PC-9 (cell line): ENCODE measurements at regions not wholly inside any gene's neighbourhood (a gene's known extent, or its start where the extent isn't known, plus 50 kb on each side); places are given as distances from the start of the nearest gene placed in this dataset.

Experiments used
- BruUV-seq: library from RNA; stranded (reverse); fragments of 400-500 nt; replicated peaks from 2 replicates; lab custom pipeline; 2021; lab: Mats Ljungman, UMichigan
- CTCF ChIA-PET: fragments of 300-600 bp; sonication (Branson Sonifier 250); formaldehyde crosslinking; loops from one replicate; lab custom pipeline; 2022; ENCODE audit warnings: antibody characterized with exemption; lab: Charles Lee
- POLR2A ChIA-PET: fragments of 300-600 bp; sonication (Branson Sonifier 250); formaldehyde crosslinking; loops from one replicate; lab custom pipeline; 2022; ENCODE audit warnings: antibody characterized with exemption; ENCODE audit not compliant: unreplicated experiment; lab: Charles Lee
- DNase-seq, 2 experiments: peaks; one replicate each; pipeline versions ENCODE4 v3.0.0 to v3.0.0-alpha.2; 2015 to 2022; ENCODE audit warnings: mixed read lengths in 1 of 2
- H2AFZ ChIP-seq: fragments of 200-600 bp; sonication (generic); 2 replicates; pipeline ENCODE4 v1.8.1; 2017; ENCODE audit warnings: antibody characterized with exemption
- H3F3A ChIP-seq: fragments of 200-600 bp; sonication (generic); 2 replicates; pipeline ENCODE4 v1.8.1; 2017; ENCODE audit warnings: antibody characterized with exemption, mild to moderate bottlenecking, low read depth; ENCODE audit not compliant: insufficient read depth
- H3K27ac ChIP-seq: fragments of 200-600 bp; sonication (generic); 2 replicates; pipeline ENCODE4 v1.6.1; 2016; ENCODE audit warnings: mixed run types
- H3K27me3 ChIP-seq: fragments of 200-600 bp; sonication (generic); 2 replicates; pipeline ENCODE4 v1.6.1; 2016; ENCODE audit warnings: low read depth, mixed run types; ENCODE audit not compliant: insufficient read depth
- H3K36me3 ChIP-seq: fragments of 200-600 bp; sonication (generic); 2 replicates; pipeline ENCODE4 v1.6.1; 2016; ENCODE audit warnings: low read depth, mixed run types
- H3K4me1 ChIP-seq: fragments of 200-600 bp; sonication (generic); replicated peaks from 2 replicates; pipeline ENCODE4 v1.6.1; 2016; ENCODE audit warnings: mixed run types; ENCODE audit not compliant: insufficient read depth
- H3K4me2 ChIP-seq: fragments of 200-600 bp; sonication (generic); 2 replicates; pipeline ENCODE4 v1.6.1; 2017; ENCODE audit warnings: mixed run types
- H3K4me3 ChIP-seq: fragments of 200-600 bp; sonication (generic); 2 replicates; pipeline ENCODE4 v1.6.1; 2016; ENCODE audit warnings: mixed run types
- H3K79me2 ChIP-seq: fragments of 200-600 bp; sonication (generic); 2 replicates; pipeline ENCODE4 v1.6.1; 2017; ENCODE audit warnings: low read depth, mixed run types
- H3K9me2 ChIP-seq: fragments of 200-600 bp; sonication (generic); 2 replicates; pipeline ENCODE4 v1.8.1; 2017; ENCODE audit warnings: mild to moderate bottlenecking; ENCODE audit not compliant: insufficient read depth
- H3K9me3 ChIP-seq: fragments of 200-600 bp; sonication (generic); 2 replicates; pipeline ENCODE4 v1.8.1; 2016; ENCODE audit warnings: low read depth; ENCODE audit not compliant: insufficient read depth
- H4K20me1 ChIP-seq: fragments of 200-600 bp; sonication (generic); 2 replicates; pipeline ENCODE4 v1.8.1; 2017; ENCODE audit not compliant: insufficient read depth
- CTCF ChIP-seq: fragments of 200-600 bp; sonication (generic); conservative IDR thresholded peaks from 2 replicates; pipeline ENCODE4 v1.6.1; 2017; ENCODE audit warnings: mixed run types, antibody characterized with exemption, mild to moderate bottlenecking, moderate library complexity
- EZH2 ChIP-seq: fragments of 200-600 bp; sonication (generic); IDR thresholded peaks from 2 replicates; pipeline ENCODE4 v1.8.0; 2017; ENCODE audit warnings: antibody characterized with exemption, low read depth
- intact Hi-C: fragments of 100-400 bp; cut with micrococcal nuclease; formaldehyde crosslinking; loops from one replicate; pipeline ENCODE4 v1.10.0; 2022; ENCODE audit not compliant: unreplicated experiment

- Histone ChIP-seq H3K9me3 (no peaks in the 10 kb centered on the region; the same call in 1 of the 2 replicates), H3K4me1 (peaks cover 12% of the 10 kb centered on the region), H3K4me2 (no peak overlapping the region), H4K20me1 (no peaks in the 10 kb centered on the region), H3K79me2 (no peaks in the 10 kb centered on the region), H3K27me3 (no peaks in the 10 kb centered on the region), H3K4me3 (no peak overlapping the region), H3K36me3 (no peaks in the 10 kb centered on the region), H2AFZ (no peak overlapping the region), H3K27ac (no peak overlapping the region), H3F3A (no peaks in the 10 kb centered on the region; the same call in 1 of the 2 replicates), H3K9me2 (no peaks in the 10 kb centered on the region)
- intact Hi-C loops: loop anchor here (1.0 kb wide), 4 partner anchors 84 to 883 kb away; no protein-coding TSS in a partner anchor
- POLR2A ChIA-PET: no interaction called here
- CTCF ChIA-PET: interaction anchor here (0.6 to 0.7 kb wide), 3 partner anchors 132 to 521 kb away, joined by 3 read pairs; partner anchors contain the start of gene TRPC7
- peak; percentile 94 for TF ChIP-seq CTCF
- no peak for TF ChIP-seq EZH2
- DNase-seq: peak; percentile 46 to 68
- BruUV-seq: no TSS peak
Observed at GRCh38 chr5:136769900-136770684, 404.7 kb upstream of the TRPC7 start.

GRCh38 chr5:136769093-136769492, 403.7 kb upstream of the TRPC7 start:
- Histone ChIP-seq H2AFZ (no peak overlapping the region), H3K27me3 (no peaks in the 10 kb centered on the region), H3K4me1 (peaks cover 12% of the 10 kb centered on the region), H3K9me2 (no peaks in the 10 kb centered on the region), H3K27ac (no peak overlapping the region), H4K20me1 (no peaks in the 10 kb centered on the region), H3F3A (no peaks in the 10 kb centered on the region; the same call in 1 of the 2 replicates), H3K4me3 (no peak overlapping the region), H3K4me2 (no peak overlapping the region), H3K36me3 (no peaks in the 10 kb centered on the region), H3K9me3 (no peaks in the 10 kb centered on the region), H3K79me2 (no peaks in the 10 kb centered on the region)
- ChIA-PET POLR2A (no interaction called here), CTCF (no interaction called here)
- no TSS peak for BruUV-seq
- TF ChIP-seq EZH2 (no peak), CTCF (no peak)
- intact Hi-C loops: no loop called here
- no peak for DNase-seq

GRCh38 chr5:136768457-136768856, 403.1 kb upstream of the TRPC7 start:
- Histone ChIP-seq H3K9me3 (no peaks in the 10 kb centered on the region), H3K36me3 (no peaks in the 10 kb centered on the region), H3K79me2 (no peaks in the 10 kb centered on the region), H3K9me2 (no peaks in the 10 kb centered on the region), H3K4me2 (no peak overlapping the region), H3K4me1 (peaks cover 12% of the 10 kb centered on the region), H3K4me3 (no peak overlapping the region), H3K27ac (no peak overlapping the region), H4K20me1 (no peaks in the 10 kb centered on the region), H3F3A (no peaks in the 10 kb centered on the region; the same call in 1 of the 2 replicates), H3K27me3 (no peaks in the 10 kb centered on the region), H2AFZ (no peak overlapping the region)
- intact Hi-C loops: no loop called here
- BruUV-seq: no TSS peak
- no peak for TF ChIP-seq CTCF
- TF ChIP-seq EZH2: no peak
- CTCF ChIA-PET: no interaction called here
- DNase-seq: no peak
- POLR2A ChIA-PET: no interaction called here
